Activated naive CD4-positive, alpha-beta T cell treated with anti-CD3 and anti-CD28 coated beads, Interleukin-2, amount 50 U/mL, for 16 hours (primary cell): ENCODE measurements at regions not wholly inside any gene's neighbourhood (a gene's known extent, or its start where the extent isn't known, plus 50 kb on each side); places are given as distances from the start of the nearest gene placed in this dataset.
A peak's percentile ranks its signal among the peaks of the same experiment; 100 is the strongest.

Experiments used
- DNase-seq: peaks from one replicate; pipeline ENCODE4 v3.0.0-alpha.2; 2020

DNA sequence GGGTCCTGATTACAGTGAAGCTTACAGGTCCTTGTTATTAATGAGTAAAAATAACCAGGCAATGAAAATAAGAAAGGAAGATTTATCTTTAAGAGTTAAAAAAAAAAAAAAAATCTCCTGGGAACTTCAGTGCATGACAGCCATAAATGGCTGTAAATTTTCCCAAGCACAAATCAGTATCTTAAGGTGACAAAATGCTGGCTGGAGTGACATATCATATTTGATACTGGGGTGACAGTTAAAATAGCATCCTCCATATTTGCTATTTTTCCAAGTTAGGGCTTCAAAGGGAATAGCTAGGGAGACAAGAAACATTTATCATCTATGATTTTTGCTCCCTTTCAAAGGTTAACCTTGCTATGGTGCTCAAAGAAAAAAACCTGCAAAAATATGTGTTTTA lies 226.6 kb downstream of the PRDM2 start:
- DNase-seq: no peak

GRCh38 chr1:13927736-13928135 lies 227.7 kb downstream of the PRDM2 start:
- DNase-seq: no peak

- DNase-seq: no peak
Observed at GRCh38 chr1:13929313-13929712, 229.3 kb downstream of the PRDM2 start.

DNA sequence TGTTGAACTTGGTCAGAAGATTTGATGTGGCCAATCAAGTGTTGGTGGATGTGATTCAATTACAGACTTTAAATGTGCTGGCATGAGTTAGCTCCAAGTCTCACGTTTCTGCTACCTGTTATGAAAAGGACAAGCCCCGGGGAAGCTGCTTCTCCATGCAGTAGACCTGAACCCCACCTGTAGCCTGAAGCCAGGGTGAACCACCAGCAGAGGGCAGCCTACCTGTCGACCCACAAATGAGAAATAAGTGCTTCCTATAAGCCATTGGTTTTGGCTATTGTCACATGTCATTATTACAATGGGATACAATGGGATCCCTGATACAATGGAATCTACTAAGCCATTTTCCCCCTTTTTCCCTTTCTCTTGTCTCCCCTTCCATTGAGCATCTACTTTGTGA lies 230.2 kb downstream of the PRDM2 start:
- peak; percentile 12 for DNase-seq

- no peak for DNase-seq
Observed at GRCh38 chr1:13931226-13931625, 231.2 kb downstream of the PRDM2 start.

DNA sequence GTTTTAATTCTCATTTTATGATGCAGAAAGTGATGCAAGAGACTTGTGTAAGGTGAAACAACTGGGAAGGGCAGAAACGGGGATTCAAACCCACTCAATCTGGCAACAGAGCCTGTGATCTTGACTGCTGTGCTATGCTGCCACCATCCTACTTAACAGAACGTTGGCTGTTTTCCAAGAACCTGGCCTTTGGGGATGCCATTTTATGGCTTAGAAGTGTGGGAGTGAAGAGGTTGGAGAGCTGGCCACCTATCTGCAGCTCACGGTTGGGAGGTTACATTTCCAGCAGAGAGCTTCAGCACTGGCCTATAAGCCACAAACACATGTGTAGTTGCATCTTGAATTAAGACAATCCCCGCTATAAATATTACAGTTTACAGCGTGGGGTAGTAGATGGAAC lies 235.3 kb downstream of the PRDM2 start:
- DNase-seq: no peak

DNA sequence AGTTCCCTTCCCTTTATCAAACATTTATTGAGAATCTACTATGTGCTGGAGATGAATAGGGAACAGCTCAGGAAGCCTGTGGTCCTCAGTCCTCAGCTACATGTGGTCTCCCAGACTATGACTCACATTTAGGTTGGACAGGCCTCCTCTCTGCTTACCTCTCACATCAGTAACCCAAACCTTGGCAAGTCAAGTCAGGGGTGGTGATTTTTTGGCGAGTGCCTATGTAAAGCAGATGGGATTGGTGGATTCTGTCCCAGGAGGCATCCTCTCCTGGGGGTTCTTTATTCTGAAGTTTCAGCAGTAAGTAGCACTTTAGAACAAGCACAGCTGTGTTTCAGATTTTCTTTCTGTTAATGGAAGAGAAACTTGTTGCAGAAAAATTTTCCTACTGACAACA lies 241.3 kb downstream of the PRDM2 start:
- DNase-seq: no peak

GRCh38 chr1:13943055-13943454 lies 243.1 kb downstream of the PRDM2 start:
- DNase-seq: no peak

GRCh38 chr1:13945856-13946255 lies 245.9 kb downstream of the PRDM2 start:
- no peak for DNase-seq

DNA sequence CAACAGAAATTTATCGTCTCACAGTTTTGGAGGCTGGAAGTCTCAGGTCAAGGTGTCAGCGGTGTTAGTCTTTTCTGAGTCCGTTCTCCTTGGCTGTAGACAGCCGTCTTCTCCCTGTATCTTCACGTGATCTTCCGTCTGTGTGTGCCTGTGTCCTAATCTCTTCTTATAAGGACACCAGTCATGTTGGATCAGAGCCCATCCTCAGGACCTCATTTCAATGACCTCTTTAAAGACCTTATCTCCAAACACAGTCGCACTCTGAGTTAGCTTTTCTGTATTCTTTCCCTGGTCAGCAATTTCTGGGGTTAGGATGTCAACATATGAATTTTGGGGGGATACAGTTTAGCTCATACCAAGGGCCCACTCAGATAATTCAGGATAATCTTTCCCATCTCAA lies 247.7 kb downstream of the PRDM2 start:
- DNase-seq: no peak

- no peak for DNase-seq
Observed at GRCh38 chr1:13948396-13948795, 248.4 kb downstream of the PRDM2 start.

DNA sequence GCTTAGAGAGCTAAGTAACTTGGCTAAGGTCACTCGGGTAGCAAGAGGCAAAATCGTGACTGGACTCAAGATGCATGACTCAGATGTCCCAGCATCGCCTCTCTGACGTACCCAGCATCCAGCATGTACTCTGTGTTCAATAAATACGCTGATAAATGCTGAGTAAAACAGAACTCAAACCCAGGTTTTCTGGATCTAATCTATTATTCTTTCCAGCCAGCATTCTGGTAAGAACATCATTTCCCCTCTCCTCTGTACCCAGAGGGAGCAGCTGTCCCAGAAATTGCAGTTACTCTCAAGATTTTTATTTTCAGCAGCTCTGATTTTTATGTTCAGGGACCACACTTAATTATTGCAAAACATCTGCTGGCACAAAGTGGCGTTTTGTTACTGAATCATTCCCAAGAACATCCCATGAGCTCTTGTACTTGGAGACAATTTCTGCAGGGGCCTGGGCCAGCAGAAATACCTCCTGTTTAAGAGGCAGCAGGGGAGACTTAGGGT lies 249.0 kb downstream of the PRDM2 start:
- DNase-seq: no peak

DNA sequence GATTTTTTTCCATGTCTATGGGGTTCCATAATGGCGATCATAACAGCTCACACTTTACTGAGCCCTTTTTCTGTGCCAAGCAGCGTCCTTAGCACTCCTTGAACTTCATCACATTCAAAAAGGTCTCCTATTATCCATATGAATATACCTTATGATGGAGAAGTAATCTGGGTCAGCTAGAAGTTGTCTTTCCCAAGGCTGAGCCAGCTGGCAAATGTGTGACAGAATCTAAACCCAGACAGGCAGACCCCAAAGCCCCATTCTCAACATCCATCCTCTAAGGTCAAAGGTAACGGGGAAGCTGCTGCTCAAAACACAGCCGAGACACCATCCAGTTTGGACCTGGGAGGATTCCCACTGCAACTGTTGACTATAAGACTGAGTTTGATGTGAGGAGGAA lies 249.6 kb downstream of the PRDM2 start:
- no peak for DNase-seq

DNA sequence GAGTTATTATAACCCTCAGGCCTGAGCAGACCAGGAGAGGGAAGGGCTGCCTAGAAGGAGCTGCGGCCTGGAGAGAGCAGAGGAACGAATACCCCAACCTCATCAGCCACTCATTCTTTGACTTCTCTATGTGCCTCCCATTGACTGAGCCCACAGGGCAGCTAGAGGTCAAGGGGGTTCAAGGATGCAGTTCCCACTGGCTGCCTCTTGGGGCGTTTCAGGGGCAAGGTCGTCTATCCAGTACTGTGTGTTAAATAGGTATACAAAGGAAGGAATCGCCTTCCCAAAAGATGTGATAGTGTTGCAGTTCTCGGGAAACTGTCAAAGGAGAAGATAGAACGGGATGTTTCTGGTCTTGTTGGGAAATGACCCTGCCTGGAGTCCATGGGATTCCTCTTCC lies 250.6 kb downstream of the PRDM2 start:
- no peak for DNase-seq

- no peak for DNase-seq
Observed at GRCh38 chr1:13951793-13952751, 252.1 kb downstream of the PRDM2 start.

GRCh38 chr1:13952985-13953384 lies 253.0 kb downstream of the PRDM2 start:
- no peak for DNase-seq

- no peak for DNase-seq
Observed at GRCh38 chr1:13956393-13956792, 256.4 kb downstream of the PRDM2 start.

DNA sequence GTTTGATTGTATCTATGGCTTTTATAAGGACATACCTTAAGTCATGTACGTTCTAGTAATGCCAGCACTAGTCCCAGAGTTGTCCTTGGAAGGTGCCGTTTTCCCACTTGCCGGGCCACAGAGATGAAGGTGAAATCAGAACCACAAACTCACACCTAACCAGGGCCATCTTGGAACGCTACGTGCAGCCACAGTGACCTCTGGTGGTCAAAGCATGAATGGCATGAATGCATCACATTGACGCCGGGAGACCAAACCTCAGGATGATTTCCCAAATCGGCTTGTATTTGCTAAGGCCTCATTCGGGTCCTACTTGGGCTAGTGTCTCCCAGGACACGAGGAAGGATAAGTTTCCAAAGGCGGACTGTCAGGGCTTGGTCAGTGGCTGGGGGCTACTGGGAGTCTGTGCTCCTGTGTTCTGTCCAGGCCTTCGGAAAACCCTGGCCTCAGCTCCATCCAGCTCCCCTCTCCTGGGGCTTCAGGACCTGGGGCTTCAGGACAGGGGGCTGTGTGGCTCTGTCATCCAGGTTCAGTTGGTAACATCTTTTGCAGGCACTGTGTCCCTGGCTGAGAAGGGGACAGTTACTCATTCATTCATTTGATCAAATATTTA lies 260.5 kb downstream of the PRDM2 start:
- DNase-seq: peak; percentile 60

DNA sequence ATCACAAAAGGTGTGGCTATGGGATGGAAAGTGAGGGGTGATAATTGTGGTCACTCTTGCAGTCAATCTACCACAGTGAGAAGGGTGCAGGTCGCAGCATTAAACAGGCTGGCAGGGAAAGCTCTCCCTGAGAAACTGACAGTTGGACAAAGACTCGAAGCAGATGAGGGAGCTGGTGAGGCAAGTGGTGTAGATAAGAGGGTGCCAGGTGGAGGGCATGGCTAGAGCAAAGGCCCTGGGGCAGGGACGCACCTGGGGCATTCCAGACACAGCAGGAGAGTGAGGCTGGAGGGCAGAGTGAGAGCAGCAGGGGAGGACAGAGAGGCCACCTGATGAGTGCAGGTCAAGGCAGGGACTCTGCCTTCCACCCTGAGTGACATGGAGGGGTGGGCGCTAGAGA lies 264.8 kb downstream of the PRDM2 start:
- DNase-seq: no peak

GRCh38 chr1:13965770-13966398 lies 265.9 kb downstream of the PRDM2 start:
- DNase-seq: no peak

DNA sequence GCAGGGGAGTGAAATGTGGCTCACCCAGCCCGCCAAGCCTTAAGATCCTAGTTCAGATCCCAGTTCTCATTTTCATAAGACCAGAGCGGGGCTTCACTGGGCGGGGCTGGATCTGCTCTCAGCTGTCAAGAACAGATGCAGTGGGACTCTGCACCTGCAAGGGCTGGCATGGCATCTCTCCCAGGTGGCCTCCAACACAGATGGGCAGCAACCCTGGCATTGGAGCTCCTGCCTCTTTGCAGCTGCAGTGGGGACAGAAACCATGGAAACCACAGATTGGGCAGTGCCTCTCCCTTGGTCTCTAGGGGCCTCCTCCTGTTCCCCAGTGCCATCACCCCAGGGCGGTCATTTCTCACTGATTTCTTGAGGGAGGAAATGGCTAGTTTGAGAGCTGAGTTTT lies 267.7 kb downstream of the PRDM2 start:
- no peak for DNase-seq

- no peak for DNase-seq
Observed at GRCh38 chr1:13968361-13968760, 268.4 kb downstream of the PRDM2 start.

DNA sequence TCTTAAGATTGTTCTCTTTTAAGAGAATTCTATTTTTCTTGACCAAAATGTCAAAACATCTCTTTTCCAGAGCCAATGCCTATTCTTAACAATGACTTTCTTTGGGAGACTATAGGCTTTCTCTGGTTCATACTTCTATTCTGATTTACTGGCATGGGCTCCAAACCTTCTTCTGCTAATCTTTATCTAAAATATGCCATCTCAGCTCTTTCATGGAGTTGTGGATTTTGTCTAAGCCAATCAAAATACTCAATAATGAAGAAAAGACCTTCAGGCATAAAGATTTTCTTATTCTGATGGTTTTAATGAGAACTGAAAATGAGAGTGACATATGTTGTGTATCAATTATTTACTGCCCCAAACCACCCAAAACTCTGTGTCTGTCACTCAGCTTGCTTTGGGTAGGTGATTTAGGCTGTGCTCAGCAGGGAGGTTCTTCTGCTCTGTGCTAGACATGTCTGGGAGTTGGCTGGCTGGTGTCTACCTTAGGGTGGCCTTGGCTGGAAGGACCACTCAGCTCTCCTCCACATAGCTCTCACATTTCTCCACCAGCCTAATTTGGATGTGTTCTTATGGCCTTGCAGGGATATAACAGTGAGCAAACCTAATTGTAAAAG lies 270.8 kb downstream of the PRDM2 start:
- DNase-seq: no peak
